GM19463 (cell line): ENCODE measurements at regions not wholly inside any gene's neighbourhood (a gene's known extent, or its start where the extent isn't known, plus 50 kb on each side); places are given as distances from the start of the nearest gene placed in this dataset.

Experiments used
- ATAC-seq: cut with Tn5 transposase; IDR thresholded peaks from one replicate; pipeline ENCODE4 v1.9.1; 2021; ENCODE audit warnings: mild to moderate bottlenecking, moderate library complexity; ENCODE audit not compliant: unreplicated experiment

- no peak for ATAC-seq
Observed at GRCh38 chr13:47135800-47136503, 239.1 kb upstream of the HTR2A start.

GRCh38 chr13:47134939-47135489, 238.2 kb upstream of the HTR2A start:
- ATAC-seq, result no peak

GRCh38 chr13:47133011-47133445, 236.2 kb upstream of the HTR2A start:
- ATAC-seq, result no peak

- ATAC-seq, result no peak
Observed at GRCh38 chr13:47129461-47129860, 232.6 kb upstream of the HTR2A start.

GRCh38 chr13:47126432-47126831, 229.6 kb upstream of the HTR2A start:
- ATAC-seq, result no peak

- no peak for ATAC-seq
Observed at GRCh38 chr13:47121092-47121763, 224.4 kb upstream of the HTR2A start.

GRCh38 chr13:47120282-47120681, 223.4 kb upstream of the HTR2A start:
- no peak for ATAC-seq

- no peak for ATAC-seq
Observed at GRCh38 chr13:47119575-47120235, 222.9 kb upstream of the HTR2A start.

GRCh38 chr13:47117268-47117667, 220.4 kb upstream of the HTR2A start:
- ATAC-seq, result no peak

- ATAC-seq, result no peak
Observed at GRCh38 chr13:47114030-47114429, 217.2 kb upstream of the HTR2A start.

- no peak for ATAC-seq
Observed at GRCh38 chr13:47112903-47113299, 216.0 kb upstream of the HTR2A start.

GRCh38 chr13:47112205-47112902, 215.5 kb upstream of the HTR2A start:
- no peak for ATAC-seq

- ATAC-seq, result no peak
Observed at GRCh38 chr13:47111499-47111898, 214.6 kb upstream of the HTR2A start.

GRCh38 chr13:47110833-47111240, 214.0 kb upstream of the HTR2A start:
- no peak for ATAC-seq

- ATAC-seq, result no peak
Observed at GRCh38 chr13:47110141-47110540, 213.3 kb upstream of the HTR2A start.

- peak; percentile 84 for ATAC-seq
Observed at GRCh38 chr13:47109028-47109427, 212.2 kb upstream of the HTR2A start.

GRCh38 chr13:47100214-47100853, 203.5 kb upstream of the HTR2A start:
- ATAC-seq, result peak; percentile 84

- peak; percentile 96 for ATAC-seq
Observed at GRCh38 chr13:47094734-47095434, 198.0 kb upstream of the HTR2A start.

- ATAC-seq, result no peak
Observed at GRCh38 chr13:47092202-47092601, 195.3 kb upstream of the HTR2A start.

GRCh38 chr13:47087841-47088240, 191.0 kb upstream of the HTR2A start:
- ATAC-seq, result no peak
